ENCODE measurements at regions not wholly inside any gene's neighbourhood (a gene's known extent, or its start where the extent isn't known, plus 50 kb on each side); places are given as distances from the start of the nearest gene placed in this dataset.

DNA sequence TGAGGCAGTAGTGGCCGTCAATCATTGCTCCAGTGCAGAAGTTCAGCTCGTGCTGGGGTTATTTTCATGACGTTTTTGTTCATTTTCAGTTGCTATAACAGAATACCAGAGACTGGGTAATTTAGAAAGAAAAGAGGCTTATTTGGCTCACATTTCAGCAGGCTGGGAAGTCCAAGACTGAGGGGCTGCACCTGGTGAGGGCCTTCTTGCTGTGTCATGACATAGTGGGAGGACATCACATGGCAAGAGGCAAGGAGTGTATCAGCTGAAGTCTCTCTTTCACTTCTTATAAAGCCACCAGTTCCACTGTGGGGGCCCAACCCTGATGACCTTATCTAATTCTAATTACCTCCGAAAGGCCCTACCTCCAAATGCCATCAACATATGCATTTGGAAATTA is 58.0 kb upstream of the DPP10 start:
- Histone ChIP-seq H3K4me3 (no peak overlapping the region), H3K9me3 (no peaks in the 10 kb centered on the region), H3K4me1 (no peaks in the 10 kb centered on the region), H3K27ac (no peak overlapping the region), H3K27me3 (no peaks in the 10 kb centered on the region), H3K36me3 (replicated peaks in 1 of 2; ENCODE audit: insufficient read depth in 1 of 2, low read depth in 2 of 2) (no peaks in the 10 kb centered on the region)
- WGBS, 2 donors, result 68 to 76% methylated on average over 4 of the region's 4 CpGs
- ATAC-seq (no peak), DNase-seq (no peak)
- intact Hi-C loops (cut with DNase I), result no loop called here
- TF ChIP-seq POLR2A (IDR thresholded peaks at IDR 0.05), result no peak
- TF ChIP-seq, protein P1, sequence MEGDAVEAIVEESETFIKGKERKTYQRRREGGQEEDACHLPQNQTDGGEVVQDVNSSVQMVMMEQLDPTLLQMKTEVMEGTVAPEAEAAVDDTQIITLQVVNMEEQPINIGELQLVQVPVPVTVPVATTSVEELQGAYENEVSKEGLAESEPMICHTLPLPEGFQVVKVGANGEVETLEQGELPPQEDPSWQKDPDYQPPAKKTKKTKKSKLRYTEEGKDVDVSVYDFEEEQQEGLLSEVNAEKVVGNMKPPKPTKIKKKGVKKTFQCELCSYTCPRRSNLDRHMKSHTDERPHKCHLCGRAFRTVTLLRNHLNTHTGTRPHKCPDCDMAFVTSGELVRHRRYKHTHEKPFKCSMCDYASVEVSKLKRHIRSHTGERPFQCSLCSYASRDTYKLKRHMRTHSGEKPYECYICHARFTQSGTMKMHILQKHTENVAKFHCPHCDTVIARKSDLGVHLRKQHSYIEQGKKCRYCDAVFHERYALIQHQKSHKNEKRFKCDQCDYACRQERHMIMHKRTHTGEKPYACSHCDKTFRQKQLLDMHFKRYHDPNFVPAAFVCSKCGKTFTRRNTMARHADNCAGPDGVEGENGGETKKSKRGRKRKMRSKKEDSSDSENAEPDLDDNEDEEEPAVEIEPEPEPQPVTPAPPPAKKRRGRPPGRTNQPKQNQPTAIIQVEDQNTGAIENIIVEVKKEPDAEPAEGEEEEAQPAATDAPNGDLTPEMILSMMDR (IDR thresholded peaks at IDR 0.05), result no peak

DNA sequence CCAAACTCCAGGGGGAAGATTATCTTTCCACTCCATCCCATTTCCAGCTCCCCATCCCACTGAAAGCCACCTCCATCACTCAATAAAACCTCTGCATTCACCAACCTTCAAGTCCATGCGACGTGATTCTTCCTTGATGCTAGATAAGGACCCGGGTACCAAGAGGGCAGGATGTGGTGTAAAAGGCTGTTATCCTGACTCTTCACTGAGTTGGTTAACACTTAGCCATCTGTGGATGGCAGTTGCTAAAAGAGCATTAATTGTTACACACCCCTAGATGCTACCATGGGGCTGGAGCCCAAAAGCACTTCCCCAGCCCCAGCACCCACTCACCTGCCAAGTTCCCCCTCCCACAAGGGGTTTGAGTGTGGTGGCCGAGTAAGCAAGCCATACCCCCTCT is 53.4 kb upstream of the DPP10 start:
- Histone ChIP-seq H3K4me3 (no peak overlapping the region), H3K27me3 (no peaks in the 10 kb centered on the region), H3K9me3 (no peaks in the 10 kb centered on the region), H3K36me3 (replicated peaks in 1 of 2; ENCODE audit: insufficient read depth in 1 of 2, low read depth in 2 of 2) (no peaks in the 10 kb centered on the region), H3K27ac (no peak overlapping the region), H3K4me1 (no peaks in the 10 kb centered on the region)
- DNase-seq, result no peak
- intact Hi-C loops (cut with DNase I), result no loop called here
- ATAC-seq, result no peak
- TF ChIP-seq, protein P1 (IDR thresholded peaks at IDR 0.05), result no peak
- TF ChIP-seq POLR2A (IDR thresholded peaks at IDR 0.05), result no peak
- 82% methylated on average over 4 of the region's 4 CpGs for WGBS, 2 donors

All from body of pancreas (tissue), 4 donors.